SK-MEL-5 (cell line): ENCODE measurements at regions not wholly inside any gene's neighbourhood (a gene's known extent, or its start where the extent isn't known, plus 50 kb on each side); places are given as distances from the start of the nearest gene placed in this dataset.
"Not testable (repeated sequence)": the region's sequence is repeated elsewhere in the genome, so short reads cannot be mapped to it uniquely, and the experiment has no call there.

Source experiments
- DNase-seq: peaks from one replicate; pipeline ENCODE4 v3.0.0-alpha.2; 2016; ENCODE audit warnings: low read depth, low spot score
- in situ Hi-C: cut with HindIII; loops from 2 replicates; pipeline ENCODE4 v1.10.0; 2016; ENCODE audit warnings: low sequenced_read_pairs, high pct_unique_total_duplicates, low pct_unique_long_range_greater_than_20kb

GRCh38 chr6:150749091-150749670 lies 116.3 kb upstream of the MTHFD1L start:
- in situ Hi-C loops = no loop called here
- DNase-seq = no peak

GRCh38 chr6:150751296-150751695 lies 114.2 kb upstream of the MTHFD1L start:
- in situ Hi-C loops = no loop called here
- peak; percentile 92 for DNase-seq

DNA sequence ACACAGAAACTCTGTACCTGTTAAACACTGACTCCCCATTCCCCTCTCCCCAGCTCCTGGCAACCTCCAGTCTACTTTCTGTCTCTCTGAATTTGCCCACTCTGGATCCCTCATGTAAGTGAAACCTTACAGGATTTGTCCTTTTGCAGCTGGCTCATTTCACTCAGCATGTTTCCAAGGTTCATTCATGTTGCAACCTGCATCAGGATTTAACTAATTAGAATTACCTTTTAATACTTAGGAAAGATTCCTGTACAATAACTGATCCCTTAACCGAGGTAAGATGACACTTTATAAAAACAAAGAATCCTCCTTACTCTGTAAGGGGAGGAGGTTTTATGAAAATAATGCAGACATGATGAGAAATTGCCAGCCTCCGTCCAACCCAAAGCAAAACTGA lies 113.1 kb upstream of the MTHFD1L start:
- no peak for DNase-seq
- in situ Hi-C loops = no loop called here

- in situ Hi-C loops = no loop called here
- no peak for DNase-seq
Observed at GRCh38 chr6:150753371-150754064, 112.0 kb upstream of the MTHFD1L start.

DNA sequence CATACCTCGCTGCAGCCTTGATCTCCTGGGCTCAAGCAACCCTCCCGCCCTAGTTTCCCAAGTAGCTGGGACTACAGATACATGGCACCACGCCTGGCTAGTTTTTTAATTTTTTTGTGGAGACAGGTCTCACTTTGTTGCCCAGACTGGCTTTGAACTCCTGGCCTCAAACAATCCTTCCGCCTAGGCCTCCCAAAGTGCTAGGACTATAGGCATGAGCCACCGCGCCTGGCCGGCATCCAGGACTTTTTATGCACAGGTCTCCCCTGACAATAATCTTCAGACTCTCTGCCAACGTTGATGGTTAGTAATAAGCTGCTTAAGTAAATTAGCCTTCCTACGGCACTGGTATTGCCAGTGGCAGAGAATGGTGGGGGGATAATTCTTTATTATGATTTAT lies 110.5 kb upstream of the MTHFD1L start:
- DNase-seq = no peak
- in situ Hi-C loops = no loop called here

GRCh38 chr6:150755524-150755923 lies 110.0 kb upstream of the MTHFD1L start:
- no peak for DNase-seq
- in situ Hi-C loops = no loop called here

GRCh38 chr6:150756173-150756572 lies 109.3 kb upstream of the MTHFD1L start:
- no peak for DNase-seq
- in situ Hi-C loops = no loop called here

DNA sequence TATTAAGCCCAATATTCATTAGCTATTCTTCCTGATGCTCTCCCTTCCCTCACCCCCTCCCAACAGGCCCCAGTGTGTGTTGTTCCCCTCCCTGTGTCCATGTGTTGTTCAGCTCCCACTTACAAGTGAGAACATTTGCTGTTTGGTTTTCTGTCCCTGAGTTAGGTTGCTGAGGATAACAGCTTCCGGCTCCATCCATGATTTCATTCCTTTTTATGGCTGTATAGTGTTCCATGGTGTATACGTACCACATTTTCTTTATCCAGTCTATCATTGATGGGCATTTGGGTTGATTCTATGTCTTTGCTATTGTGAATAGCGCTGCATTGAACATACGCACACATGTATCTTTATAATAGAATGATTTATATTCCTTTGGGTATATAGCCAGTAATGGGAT lies 107.7 kb upstream of the MTHFD1L start:
- DNase-seq, in situ Hi-C loops: not testable (repeated sequence)

DNA sequence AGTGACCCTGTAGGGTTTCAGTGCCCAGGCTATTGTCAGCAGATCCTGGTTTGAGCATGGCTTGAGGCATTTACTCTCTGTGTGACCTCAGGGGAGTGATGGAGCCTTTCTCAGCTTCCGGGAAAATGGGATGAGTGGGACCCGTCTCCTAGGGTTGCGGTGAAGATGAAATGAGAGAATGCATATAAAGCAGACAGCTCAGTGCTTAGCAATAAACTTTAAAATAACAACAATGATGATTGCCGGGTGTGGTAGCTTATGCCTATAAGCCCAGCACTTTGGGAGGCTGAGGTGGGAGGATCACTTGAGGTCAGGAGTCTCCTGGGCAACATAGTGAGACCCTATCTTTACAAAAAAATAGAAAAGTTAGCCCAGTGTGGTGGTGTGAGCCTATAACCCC lies 106.0 kb upstream of the MTHFD1L start:
- in situ Hi-C loops = no loop called here
- DNase-seq = no peak

GRCh38 chr6:150761771-150762170 lies 103.7 kb upstream of the MTHFD1L start:
- in situ Hi-C loops = no loop called here
- no peak for DNase-seq

DNA sequence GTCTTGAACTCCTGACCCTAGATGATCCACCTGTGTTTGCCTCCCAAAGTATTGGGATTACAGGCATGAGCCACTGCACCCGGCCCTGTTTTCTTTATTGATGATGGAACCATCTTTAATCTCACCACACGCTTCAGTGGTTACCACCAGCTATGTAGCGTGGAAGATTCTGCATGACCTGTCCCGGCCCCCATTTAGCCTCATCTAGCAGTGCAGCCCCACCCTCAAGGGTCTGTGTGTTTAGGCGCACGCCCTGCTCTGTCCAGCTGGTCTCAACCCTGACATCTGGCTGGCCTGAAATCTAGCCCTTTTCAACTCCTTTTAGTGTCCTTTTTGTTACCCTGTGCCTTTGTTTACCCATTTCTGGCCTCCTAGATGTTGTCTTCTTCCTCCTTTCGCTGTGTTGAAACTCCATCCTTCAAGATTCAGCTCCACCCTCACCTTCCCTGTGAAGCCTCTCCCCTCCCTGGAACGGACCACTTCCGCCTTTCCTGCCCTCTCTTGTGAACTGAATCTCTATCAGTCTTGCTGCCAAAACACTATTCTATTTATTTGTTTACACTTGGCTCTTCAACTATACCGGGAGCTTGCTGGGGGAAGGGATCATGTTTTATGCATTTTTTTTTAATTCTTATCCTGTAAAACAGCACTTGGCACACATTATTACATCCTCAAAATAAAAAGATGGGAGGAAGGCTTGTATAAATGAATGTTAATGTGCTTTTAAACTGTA lies 101.0 kb upstream of the MTHFD1L start:
- no peak for DNase-seq
- in situ Hi-C loops = no loop called here

- DNase-seq = no peak
Observed at GRCh38 chr6:150765067-150765764, 100.3 kb upstream of the MTHFD1L start.

DNA sequence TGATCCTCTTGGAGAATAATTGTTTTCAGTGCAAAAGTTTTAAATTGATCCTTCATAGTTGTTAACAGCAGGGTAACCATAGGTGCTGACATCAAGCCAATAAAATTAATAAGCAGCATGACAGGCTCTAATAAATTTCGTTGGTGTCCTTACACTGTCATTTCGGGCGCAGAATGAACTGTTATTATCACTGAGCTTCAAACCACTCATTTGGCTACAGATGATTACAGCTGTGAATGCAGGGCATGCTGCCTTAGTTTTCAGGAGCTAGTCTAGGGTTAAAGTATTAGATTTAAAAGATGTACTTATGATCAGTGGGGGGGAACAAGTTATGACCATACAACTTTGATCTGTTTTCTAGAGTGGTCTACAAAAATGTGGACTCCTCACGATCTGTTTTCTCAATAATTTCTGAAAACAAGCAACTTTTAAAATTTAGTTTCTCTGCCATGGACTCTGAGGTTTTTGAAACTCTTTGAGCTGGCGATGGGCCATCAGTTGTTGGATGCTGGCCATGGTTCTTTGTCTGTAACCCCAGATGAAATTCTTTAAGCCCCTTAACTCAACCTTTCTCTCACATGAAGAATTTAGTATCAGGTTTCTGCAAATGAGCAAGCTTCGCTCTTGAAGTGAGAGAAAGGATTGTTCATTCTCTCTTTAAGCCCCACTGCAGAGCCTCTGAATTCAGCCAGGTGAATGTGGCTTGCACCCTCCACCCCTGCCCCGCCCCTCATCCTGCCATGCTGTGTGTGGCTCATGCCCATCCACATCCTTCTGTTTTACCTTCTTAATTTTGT lies 99.1 kb upstream of the MTHFD1L start:
- in situ Hi-C loops = no loop called here
- DNase-seq = no peak

More at GRCh38 chr6:150765067-150765764, 100.3 kb upstream of the MTHFD1L start:
- in situ Hi-C loops = no loop called here

DNA sequence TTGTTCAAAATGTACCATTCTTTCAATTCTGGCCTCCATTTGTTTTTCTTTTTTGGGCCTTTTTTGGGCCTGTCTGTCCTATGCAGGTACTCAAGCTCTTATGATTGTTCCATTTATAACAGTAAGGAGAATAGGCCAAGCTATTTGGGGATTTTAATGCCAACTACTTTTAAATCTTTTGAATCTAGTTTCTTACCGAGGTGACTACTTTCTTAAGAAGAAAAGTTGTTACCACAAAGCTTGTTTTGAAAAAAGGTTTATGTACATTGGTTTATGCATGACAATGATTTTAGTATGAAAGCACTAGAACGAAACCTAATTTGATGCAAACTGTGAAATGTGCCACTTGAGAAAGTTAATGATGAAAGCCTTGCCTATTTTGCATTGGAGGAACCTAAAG lies 98.3 kb upstream of the MTHFD1L start:
- DNase-seq = no peak
- in situ Hi-C loops = no loop called here

GRCh38 chr6:150767571-150768018 lies 97.9 kb upstream of the MTHFD1L start:
- DNase-seq = no peak

GRCh38 chr6:150770637-150771036 lies 94.9 kb upstream of the MTHFD1L start:
- DNase-seq = no peak
- in situ Hi-C loops = no loop called here

More at GRCh38 chr6:150767571-150768018, 97.9 kb upstream of the MTHFD1L start:
- in situ Hi-C loops = no loop called here

GRCh38 chr6:150773969-150774368 lies 91.5 kb upstream of the MTHFD1L start:
- in situ Hi-C loops = no loop called here
- no peak for DNase-seq
